ENCODE measurements at regions not wholly inside any gene's neighbourhood (a gene's known extent, or its start where the extent isn't known, plus 50 kb on each side); places are given as distances from the start of the nearest gene placed in this dataset.

DNA sequence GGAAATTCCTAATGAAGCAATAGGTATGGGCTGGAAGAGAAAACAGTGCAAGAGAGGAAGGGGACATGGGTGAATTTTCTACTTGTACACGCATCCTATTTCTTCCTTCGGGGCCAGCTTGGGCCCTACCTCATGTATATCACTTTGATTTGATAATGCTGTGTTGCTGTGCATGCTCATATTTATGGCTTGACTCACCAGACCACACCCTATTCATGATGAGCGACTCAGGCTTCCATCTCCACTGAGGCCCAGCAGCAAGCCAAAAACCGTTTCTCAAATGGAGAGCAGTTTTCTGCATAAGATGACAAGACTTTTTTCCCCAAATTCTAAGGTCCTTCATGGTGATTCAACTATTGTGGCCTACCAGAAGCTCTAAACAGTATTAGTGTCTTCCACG is 2039.1 kb upstream of the CDH9 start:
- DNase-seq (ENCODE audit: low spot score), result no peak
- TF ChIP-seq, protein P1, sequence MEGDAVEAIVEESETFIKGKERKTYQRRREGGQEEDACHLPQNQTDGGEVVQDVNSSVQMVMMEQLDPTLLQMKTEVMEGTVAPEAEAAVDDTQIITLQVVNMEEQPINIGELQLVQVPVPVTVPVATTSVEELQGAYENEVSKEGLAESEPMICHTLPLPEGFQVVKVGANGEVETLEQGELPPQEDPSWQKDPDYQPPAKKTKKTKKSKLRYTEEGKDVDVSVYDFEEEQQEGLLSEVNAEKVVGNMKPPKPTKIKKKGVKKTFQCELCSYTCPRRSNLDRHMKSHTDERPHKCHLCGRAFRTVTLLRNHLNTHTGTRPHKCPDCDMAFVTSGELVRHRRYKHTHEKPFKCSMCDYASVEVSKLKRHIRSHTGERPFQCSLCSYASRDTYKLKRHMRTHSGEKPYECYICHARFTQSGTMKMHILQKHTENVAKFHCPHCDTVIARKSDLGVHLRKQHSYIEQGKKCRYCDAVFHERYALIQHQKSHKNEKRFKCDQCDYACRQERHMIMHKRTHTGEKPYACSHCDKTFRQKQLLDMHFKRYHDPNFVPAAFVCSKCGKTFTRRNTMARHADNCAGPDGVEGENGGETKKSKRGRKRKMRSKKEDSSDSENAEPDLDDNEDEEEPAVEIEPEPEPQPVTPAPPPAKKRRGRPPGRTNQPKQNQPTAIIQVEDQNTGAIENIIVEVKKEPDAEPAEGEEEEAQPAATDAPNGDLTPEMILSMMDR (IDR thresholded peaks at IDR 0.05; ENCODE audit: extremely low read depth, insufficient read depth, missing control alignments), result no peak
- in situ Hi-C loops (cut with MboI; ENCODE audit: low pct_unique_long_range_greater_than_20kb, low sequenced_read_pairs, unreplicated experiment), result no loop called here

DNA sequence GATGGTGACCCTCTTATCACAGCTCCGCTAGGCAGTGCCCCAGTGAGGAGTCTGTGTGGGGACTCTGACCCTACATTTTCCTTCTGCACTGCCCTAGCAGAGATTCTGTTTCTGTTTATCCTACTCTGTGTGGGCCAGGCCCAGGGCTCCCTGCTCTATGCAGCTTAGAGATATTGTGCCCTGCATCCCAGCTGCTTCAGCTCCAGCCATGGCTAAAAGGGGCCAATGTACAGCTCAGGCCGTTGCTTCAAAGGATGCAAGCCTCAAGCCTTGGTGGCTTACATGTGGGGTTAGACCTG is 2030.7 kb upstream of the CDH9 start:
- in situ Hi-C loops (cut with MboI; ENCODE audit: low pct_unique_long_range_greater_than_20kb, low sequenced_read_pairs, unreplicated experiment), result no loop called here
- TF ChIP-seq, protein P1 (IDR thresholded peaks at IDR 0.05; ENCODE audit: extremely low read depth, insufficient read depth, missing control alignments), result no peak

DNA sequence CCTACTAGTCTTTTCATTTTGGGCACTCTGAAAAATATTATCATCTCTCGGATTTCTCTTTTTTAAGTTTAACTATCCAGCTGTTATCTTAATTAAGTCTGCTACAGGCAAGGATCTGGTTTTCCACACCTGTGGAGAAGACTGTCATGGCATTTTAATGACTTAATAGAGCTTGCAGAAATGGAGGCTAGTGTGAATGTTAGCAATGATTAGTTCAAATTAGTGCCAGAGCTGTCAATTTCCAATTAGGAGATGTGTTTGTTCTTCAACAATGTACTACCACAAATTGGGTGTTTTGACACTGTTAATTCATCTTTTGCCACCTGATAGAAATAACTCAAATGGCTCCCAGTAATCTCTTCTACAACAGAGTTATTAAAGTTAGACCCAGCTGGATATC is 2023.0 kb upstream of the CDH9 start:
- TF ChIP-seq, protein P1 (IDR thresholded peaks at IDR 0.05; ENCODE audit: extremely low read depth, insufficient read depth, missing control alignments), result no peak
- in situ Hi-C loops (cut with MboI; ENCODE audit: low pct_unique_long_range_greater_than_20kb, low sequenced_read_pairs, unreplicated experiment), result no loop called here
- DNase-seq (ENCODE audit: low spot score), result no peak

More for the DNA sequence above, 2030.7 kb upstream of the CDH9 start:
- DNase-seq (ENCODE audit: low spot score), result no peak

DNA sequence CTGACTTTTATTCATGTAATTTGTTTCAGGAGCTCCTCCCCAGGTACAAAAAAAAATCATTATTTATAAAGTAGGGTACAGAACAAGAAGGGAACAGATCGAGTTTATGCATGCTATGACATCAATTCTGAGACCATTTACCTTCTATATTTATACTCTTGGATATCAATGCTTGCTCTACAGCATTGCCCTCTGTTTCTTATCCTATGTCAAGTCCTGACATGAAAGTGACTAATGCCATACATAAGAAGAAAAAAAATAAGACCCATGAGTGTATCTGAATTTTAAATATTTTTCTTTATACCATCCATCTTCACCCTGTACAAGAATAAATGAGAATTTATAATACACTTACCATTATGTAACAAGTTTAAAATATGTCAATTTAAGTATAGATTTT is 2016.3 kb upstream of the CDH9 start:
- TF ChIP-seq, protein P1 (IDR thresholded peaks at IDR 0.05; ENCODE audit: extremely low read depth, insufficient read depth, missing control alignments), result no peak
- no peak for DNase-seq (ENCODE audit: low spot score)
- in situ Hi-C loops (cut with MboI; ENCODE audit: low pct_unique_long_range_greater_than_20kb, low sequenced_read_pairs, unreplicated experiment), result no loop called here

DNA sequence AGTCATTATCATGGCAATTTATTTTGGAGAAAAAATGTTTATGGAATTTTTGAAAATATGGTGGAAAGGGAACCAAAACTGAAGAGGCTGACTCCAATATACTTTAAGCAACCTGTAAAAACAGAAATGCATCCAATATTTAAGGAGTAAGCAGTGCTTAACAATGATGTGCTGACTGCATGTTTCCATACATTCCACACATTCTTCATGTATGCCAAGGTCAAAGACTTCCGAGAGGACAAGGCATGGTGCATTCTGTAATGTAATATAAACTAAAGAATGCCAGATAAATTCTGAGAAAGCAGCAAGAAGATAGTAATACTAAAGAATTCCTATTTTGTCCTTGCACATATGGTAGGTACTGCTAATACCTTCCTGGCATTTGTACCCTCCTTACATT is 2015.9 kb upstream of the CDH9 start:
- TF ChIP-seq, protein P1 (IDR thresholded peaks at IDR 0.05; ENCODE audit: extremely low read depth, insufficient read depth, missing control alignments), result no peak
- in situ Hi-C loops (cut with MboI; ENCODE audit: low pct_unique_long_range_greater_than_20kb, low sequenced_read_pairs, unreplicated experiment), result no loop called here
- DNase-seq (ENCODE audit: low spot score), result no peak

DNA sequence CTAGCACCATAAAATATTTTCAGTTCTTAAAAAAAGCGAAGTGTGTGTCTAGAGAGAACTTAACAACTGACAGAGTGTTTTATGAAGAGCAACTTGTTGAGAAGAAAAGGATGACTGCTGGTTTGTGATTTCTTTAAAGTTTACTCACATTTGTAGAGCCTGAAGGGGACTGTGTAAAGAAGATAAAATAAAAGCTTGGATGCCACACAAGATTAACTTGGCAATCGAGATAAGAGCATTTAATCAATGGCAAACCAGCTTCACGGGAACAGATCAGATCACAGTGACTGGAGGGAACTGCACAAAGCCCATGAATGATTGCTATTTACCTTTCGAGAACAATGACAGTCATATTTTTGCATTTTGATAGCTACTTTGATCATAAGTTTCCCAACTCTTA is 2013.1 kb upstream of the CDH9 start:
- no peak for DNase-seq (ENCODE audit: low spot score)
- TF ChIP-seq, protein P1 (IDR thresholded peaks at IDR 0.05; ENCODE audit: extremely low read depth, insufficient read depth, missing control alignments), result no peak
- in situ Hi-C loops (cut with MboI; ENCODE audit: low pct_unique_long_range_greater_than_20kb, low sequenced_read_pairs, unreplicated experiment), result no loop called here

DNA sequence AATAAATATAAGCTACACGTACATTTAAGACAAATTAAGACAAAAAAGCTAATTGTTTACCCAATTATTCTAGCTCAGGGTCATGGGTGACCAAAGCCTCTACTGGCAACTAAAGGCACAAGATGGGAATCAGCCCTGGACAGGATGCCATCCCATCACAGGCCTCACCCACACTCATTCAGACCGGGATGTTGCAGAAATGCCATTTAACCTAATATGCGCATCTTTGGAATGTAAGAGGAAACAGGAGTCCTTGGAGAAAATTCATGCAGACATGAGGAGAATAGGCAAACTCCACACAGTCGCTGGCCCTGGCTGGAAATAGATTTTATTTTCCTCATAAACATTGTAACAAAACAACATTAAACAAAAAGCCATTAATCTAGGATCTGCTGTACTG is 2003.8 kb upstream of the CDH9 start:
- TF ChIP-seq, protein P1 (IDR thresholded peaks at IDR 0.05; ENCODE audit: extremely low read depth, insufficient read depth, missing control alignments), result no peak
- in situ Hi-C loops (cut with MboI; ENCODE audit: low pct_unique_long_range_greater_than_20kb, low sequenced_read_pairs, unreplicated experiment), result no loop called here
- DNase-seq (ENCODE audit: low spot score), result no peak
